Mammary epithelial cell (primary cell): ENCODE measurements at regions not wholly inside any gene's neighbourhood (a gene's known extent, or its start where the extent isn't known, plus 50 kb on each side); places are given as distances from the start of the nearest gene placed in this dataset.

Experiments
- CTCF ChIP-seq, 2 donors: IDR thresholded peaks in 1 of 2; conservative IDR thresholded peaks in 1 of 2; 2 replicates each; pipeline ENCODE4 v1.5.1; 2011 to 2012; ENCODE audit warnings: inconsistent platforms in 2 of 2, low read length in 2 of 2, mild to moderate bottlenecking in 2 of 2, control low read depth in 1 of 2, low read depth in 1 of 2; ENCODE audit not compliant: insufficient read depth in 1 of 2; ENCODE audit errors: extremely low read depth in 1 of 2
- EZH2 ChIP-seq: IDR thresholded peaks from 2 replicates; pipeline ENCODE4 v1.6.1; 2012; ENCODE audit warnings: low read length, inconsistent platforms, borderline replicate concordance

GRCh38 chr1:193513032-193513431, 326.6 kb upstream of the B3GALT2 start:
- no peak for TF ChIP-seq CTCF (conservative IDR thresholded peaks at IDR 0.05 in 1 of 2, IDR thresholded peaks at IDR 0.05 in 1 of 2; ENCODE audit: extremely low read depth in 1 of 2, insufficient read depth in 1 of 2, low read depth in 1 of 2, low read length in 2 of 2)
- TF ChIP-seq EZH2 = no peak
